PC-9 (cell line): ENCODE measurements at regions not wholly inside any gene's neighbourhood (a gene's known extent, or its start where the extent isn't known, plus 50 kb on each side); places are given as distances from the start of the nearest gene placed in this dataset.

Experiments
- BruUV-seq: library from RNA; stranded (reverse); fragments of 400-500 nt; replicated peaks from 2 replicates; lab custom pipeline; 2021; lab: Mats Ljungman, UMichigan
- CTCF ChIA-PET: fragments of 300-600 bp; sonication (Branson Sonifier 250); formaldehyde crosslinking; loops from one replicate; lab custom pipeline; 2022; ENCODE audit warnings: antibody characterized with exemption; lab: Charles Lee
- POLR2A ChIA-PET: fragments of 300-600 bp; sonication (Branson Sonifier 250); formaldehyde crosslinking; loops from one replicate; lab custom pipeline; 2022; ENCODE audit warnings: antibody characterized with exemption; ENCODE audit not compliant: unreplicated experiment; lab: Charles Lee
- DNase-seq, 2 experiments: peaks; one replicate each; pipeline versions ENCODE4 v3.0.0 to v3.0.0-alpha.2; 2015 to 2022; ENCODE audit warnings: mixed read lengths in 1 of 2
- H2AFZ ChIP-seq: fragments of 200-600 bp; sonication (generic); 2 replicates; pipeline ENCODE4 v1.8.1; 2017; ENCODE audit warnings: antibody characterized with exemption
- H3F3A ChIP-seq: fragments of 200-600 bp; sonication (generic); 2 replicates; pipeline ENCODE4 v1.8.1; 2017; ENCODE audit warnings: antibody characterized with exemption, mild to moderate bottlenecking, low read depth; ENCODE audit not compliant: insufficient read depth
- H3K27ac ChIP-seq: fragments of 200-600 bp; sonication (generic); 2 replicates; pipeline ENCODE4 v1.6.1; 2016; ENCODE audit warnings: mixed run types
- H3K27me3 ChIP-seq: fragments of 200-600 bp; sonication (generic); 2 replicates; pipeline ENCODE4 v1.6.1; 2016; ENCODE audit warnings: low read depth, mixed run types; ENCODE audit not compliant: insufficient read depth
- H3K36me3 ChIP-seq: fragments of 200-600 bp; sonication (generic); 2 replicates; pipeline ENCODE4 v1.6.1; 2016; ENCODE audit warnings: low read depth, mixed run types
- H3K4me1 ChIP-seq: fragments of 200-600 bp; sonication (generic); replicated peaks from 2 replicates; pipeline ENCODE4 v1.6.1; 2016; ENCODE audit warnings: mixed run types; ENCODE audit not compliant: insufficient read depth
- H3K4me2 ChIP-seq: fragments of 200-600 bp; sonication (generic); 2 replicates; pipeline ENCODE4 v1.6.1; 2017; ENCODE audit warnings: mixed run types
- H3K4me3 ChIP-seq: fragments of 200-600 bp; sonication (generic); 2 replicates; pipeline ENCODE4 v1.6.1; 2016; ENCODE audit warnings: mixed run types
- H3K79me2 ChIP-seq: fragments of 200-600 bp; sonication (generic); 2 replicates; pipeline ENCODE4 v1.6.1; 2017; ENCODE audit warnings: low read depth, mixed run types
- H3K9me2 ChIP-seq: fragments of 200-600 bp; sonication (generic); 2 replicates; pipeline ENCODE4 v1.8.1; 2017; ENCODE audit warnings: mild to moderate bottlenecking; ENCODE audit not compliant: insufficient read depth
- H3K9me3 ChIP-seq: fragments of 200-600 bp; sonication (generic); 2 replicates; pipeline ENCODE4 v1.8.1; 2016; ENCODE audit warnings: low read depth; ENCODE audit not compliant: insufficient read depth
- H4K20me1 ChIP-seq: fragments of 200-600 bp; sonication (generic); 2 replicates; pipeline ENCODE4 v1.8.1; 2017; ENCODE audit not compliant: insufficient read depth
- CTCF ChIP-seq: fragments of 200-600 bp; sonication (generic); conservative IDR thresholded peaks from 2 replicates; pipeline ENCODE4 v1.6.1; 2017; ENCODE audit warnings: mixed run types, antibody characterized with exemption, mild to moderate bottlenecking, moderate library complexity
- EZH2 ChIP-seq: fragments of 200-600 bp; sonication (generic); IDR thresholded peaks from 2 replicates; pipeline ENCODE4 v1.8.0; 2017; ENCODE audit warnings: antibody characterized with exemption, low read depth
- intact Hi-C: fragments of 100-400 bp; cut with micrococcal nuclease; formaldehyde crosslinking; loops from one replicate; pipeline ENCODE4 v1.10.0; 2022; ENCODE audit not compliant: unreplicated experiment

GRCh38 chr3:8442993-8443650 is 58.5 kb upstream of the LMCD1 start:
- TF ChIP-seq EZH2 (no peak), CTCF (no peak)
- Histone ChIP-seq H3K27me3 (no peaks in the 10 kb centered on the region), H3K36me3 (no peaks in the 10 kb centered on the region), H2AFZ (no peak overlapping the region), H3K9me3 (no peaks in the 10 kb centered on the region), H3F3A (peaks cover 20% of the 10 kb centered on the region), H3K4me2 (no peak overlapping the region), H4K20me1 (no peaks in the 10 kb centered on the region), H3K27ac (no peak overlapping the region), H3K79me2 (no peaks in the 10 kb centered on the region), H3K4me3 (no peak overlapping the region), H3K9me2 (no peaks in the 10 kb centered on the region), H3K4me1 (peaks cover 25% of the 10 kb centered on the region)
- intact Hi-C loops = loop anchor here (1.0 to 5.0 kb wide), 3 partner anchors 164 to 299 kb away; no protein-coding TSS in a partner anchor
- no peak for DNase-seq
- ChIA-PET POLR2A (interaction anchor here (0.8 kb wide), 1 partner anchor 56 kb away, joined by 9 read pairs; no protein-coding TSS in a partner anchor), CTCF (interaction anchor here (0.6 to 1.3 kb wide), 4 partner anchors 103 to 181 kb away, joined by 3 to 4 read pairs (median 3); no protein-coding TSS in a partner anchor)
- BruUV-seq = no TSS peak

- Histone ChIP-seq H3K4me2 (peak overlapping the region; percentile 57), H3K36me3 (no peaks in the 10 kb centered on the region), H3K27me3 (no peaks in the 10 kb centered on the region), H3K27ac (peak overlapping the region; percentile 72), H4K20me1 (no peaks in the 10 kb centered on the region), H2AFZ (no peak overlapping the region), H3K79me2 (no peaks in the 10 kb centered on the region), H3K4me3 (no peak overlapping the region), H3K4me1 (peaks cover 25% of the 10 kb centered on the region), H3K9me3 (no peaks in the 10 kb centered on the region), H3F3A (peaks cover 20% of the 10 kb centered on the region), H3K9me2 (no peaks in the 10 kb centered on the region)
- BruUV-seq = TSS peak; percentile 96
- intact Hi-C loops = loop anchor here (1.0 to 5.0 kb wide), 4 partner anchors 56 to 298 kb away; no protein-coding TSS in a partner anchor
- ChIA-PET CTCF (interaction anchor here (0.6 to 1.3 kb wide), 7 partner anchors 27 to 177 kb away, joined by 3 to 5 read pairs (median 3); partner anchors contain the start of gene LMCD1), POLR2A (interaction anchor here (0.6 to 1.0 kb wide), 4 partner anchors 58 to 301 kb away, joined by 3 to 5 read pairs (median 4); partner anchors contain the start of gene LMCD1)
- DNase-seq = peak; percentile 91 to 96
- TF ChIP-seq CTCF (no peak), EZH2 (no peak)
Observed at GRCh38 chr3:8443829-8444791, 57.5 kb upstream of the LMCD1 start.

GRCh38 chr3:8444883-8445282 is 56.7 kb upstream of the LMCD1 start:
- Histone ChIP-seq H3K79me2 (no peaks in the 10 kb centered on the region), H3K4me3 (no peak overlapping the region), H4K20me1 (no peaks in the 10 kb centered on the region), H3K4me2 (peak overlapping the region; percentile 44), H3K27me3 (no peaks in the 10 kb centered on the region), H3K4me1 (peaks cover 25% of the 10 kb centered on the region), H3F3A (peaks cover 20% of the 10 kb centered on the region), H3K36me3 (no peaks in the 10 kb centered on the region), H3K27ac (peak overlapping the region; percentile 72), H3K9me2 (no peaks in the 10 kb centered on the region), H2AFZ (no peak overlapping the region), H3K9me3 (no peaks in the 10 kb centered on the region)
- DNase-seq = no peak
- CTCF ChIA-PET = interaction anchor here (1.1 to 1.3 kb wide), 4 partner anchors 28 to 176 kb away, joined by 3 to 5 read pairs (median 3); partner anchors contain the start of gene LMCD1
- intact Hi-C loops = loop anchor here (1.0 to 5.0 kb wide), 4 partner anchors 55 to 297 kb away; no protein-coding TSS in a partner anchor
- no TSS peak for BruUV-seq
- no peak for TF ChIP-seq CTCF
- TF ChIP-seq EZH2 = no peak
- POLR2A ChIA-PET = interaction anchor here (0.7 to 1.0 kb wide), 2 partner anchors 57 to 174 kb away, joined by 5 read pairs; partner anchors contain the start of gene LMCD1
